GM19328 (cell line): ENCODE measurements at regions not wholly inside any gene's neighbourhood (a gene's known extent, or its start where the extent isn't known, plus 50 kb on each side); places are given as distances from the start of the nearest gene placed in this dataset.
"Not testable (repeated sequence)": the region's sequence is repeated elsewhere in the genome, so short reads cannot be mapped to it uniquely, and the experiment has no call there.

ENCODE experiments used
- ATAC-seq: cut with Tn5 transposase; IDR thresholded peaks from one replicate; pipeline ENCODE4 v1.9.1; 2021; ENCODE audit warnings: mild to moderate bottlenecking, moderate library complexity; ENCODE audit not compliant: unreplicated experiment

DNA sequence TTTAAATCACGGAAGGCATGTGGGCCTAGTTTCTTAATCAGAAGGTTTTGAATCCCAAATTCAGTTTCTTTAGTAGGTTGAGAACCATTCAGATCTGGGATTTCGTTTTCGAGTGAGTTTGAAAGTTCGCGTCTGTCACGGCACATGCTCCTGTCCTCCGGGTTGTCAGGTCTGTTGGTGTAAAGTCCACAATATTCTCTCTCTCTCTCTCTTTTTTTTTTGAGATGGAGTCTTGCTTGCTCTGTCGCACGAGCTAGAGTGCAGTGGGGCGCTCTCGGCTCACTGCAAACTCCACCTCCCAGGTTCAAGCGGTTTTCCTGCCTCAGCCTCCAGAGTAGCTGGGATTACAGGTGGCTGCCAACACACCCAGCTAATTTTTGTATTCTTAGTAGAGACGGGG, 4390.6 kb upstream of the TPTE start:
- not testable (repeated sequence) for ATAC-seq

DNA sequence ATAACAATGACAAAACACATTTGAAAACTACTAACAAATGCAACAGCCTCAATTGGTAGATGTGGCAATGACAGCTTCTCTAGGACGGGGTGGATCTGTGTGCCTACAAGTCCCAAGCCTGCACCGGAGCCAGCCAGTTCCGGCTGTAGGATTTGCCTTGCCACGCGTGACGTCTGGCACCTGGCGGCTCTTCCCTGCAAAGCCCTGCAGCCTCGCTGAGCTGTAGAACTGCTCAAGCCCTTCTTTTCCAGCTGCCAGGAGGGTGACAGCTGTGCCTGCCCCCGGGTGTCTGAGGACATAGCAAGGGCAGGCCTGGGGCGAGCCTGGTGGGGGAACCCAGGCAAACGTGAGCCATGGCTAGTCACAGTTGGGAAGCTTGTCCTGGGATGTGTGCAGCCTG, 4388.0 kb upstream of the TPTE start:
- ATAC-seq, result not testable (repeated sequence)

DNA sequence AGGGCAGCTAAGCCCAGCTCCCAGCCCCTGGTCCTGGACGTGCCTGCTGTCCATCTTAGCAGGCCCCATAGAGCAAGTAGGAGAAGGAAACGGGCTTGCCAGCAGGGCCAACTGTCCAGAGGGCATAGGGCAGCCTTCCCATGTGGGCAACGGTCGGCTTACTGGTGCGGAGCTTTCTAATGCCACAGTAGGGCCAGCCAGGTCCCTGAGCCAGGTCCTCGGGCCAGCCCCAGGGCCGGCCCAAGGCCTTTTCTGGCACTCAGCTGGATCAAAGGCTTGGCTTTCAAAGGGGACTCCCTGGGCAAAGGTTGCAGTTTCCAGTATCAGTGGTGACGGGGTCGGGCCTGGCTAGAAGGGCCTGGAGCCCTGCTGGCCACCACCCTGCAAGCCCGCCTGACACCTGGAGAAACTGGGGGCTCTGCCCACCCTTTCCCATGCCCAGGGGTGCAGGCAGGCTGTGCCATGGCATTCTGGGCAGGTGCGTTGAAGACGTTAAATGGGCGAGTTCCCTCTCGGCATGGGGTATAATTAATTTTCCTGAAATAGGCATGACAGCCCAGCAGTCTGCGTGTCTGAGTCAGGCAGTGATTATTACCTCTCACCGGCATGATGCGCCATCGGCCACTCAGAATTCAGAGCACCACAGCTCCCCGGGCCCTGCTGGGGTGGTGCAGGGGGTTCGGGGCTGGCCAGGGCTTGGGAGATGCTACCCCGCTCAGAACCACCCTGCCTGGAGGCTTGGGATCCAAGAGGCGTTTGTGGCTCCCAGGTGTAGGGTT, 4387.3 kb upstream of the TPTE start:
- not testable (repeated sequence) for ATAC-seq

DNA sequence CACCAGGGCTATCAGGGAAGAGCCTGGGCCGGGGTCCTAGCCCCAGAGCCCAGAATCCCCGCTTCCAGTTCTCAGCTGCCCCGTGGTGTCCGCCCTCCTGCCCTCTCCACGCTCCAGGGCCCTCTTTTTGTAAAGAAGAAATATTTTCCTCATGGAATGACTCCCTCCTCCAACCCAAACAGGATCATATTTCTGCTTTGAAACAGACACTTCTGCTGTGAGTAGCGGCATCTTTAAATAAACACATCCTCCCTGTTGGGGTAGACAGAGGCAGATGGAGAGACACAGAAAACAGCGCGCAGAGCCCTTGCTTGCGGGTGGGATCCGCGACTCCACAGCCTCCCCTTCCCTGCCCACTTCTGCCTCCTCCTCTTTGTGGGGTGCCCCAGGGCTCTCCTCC, 4384.7 kb upstream of the TPTE start:
- ATAC-seq, result not testable (repeated sequence)

DNA sequence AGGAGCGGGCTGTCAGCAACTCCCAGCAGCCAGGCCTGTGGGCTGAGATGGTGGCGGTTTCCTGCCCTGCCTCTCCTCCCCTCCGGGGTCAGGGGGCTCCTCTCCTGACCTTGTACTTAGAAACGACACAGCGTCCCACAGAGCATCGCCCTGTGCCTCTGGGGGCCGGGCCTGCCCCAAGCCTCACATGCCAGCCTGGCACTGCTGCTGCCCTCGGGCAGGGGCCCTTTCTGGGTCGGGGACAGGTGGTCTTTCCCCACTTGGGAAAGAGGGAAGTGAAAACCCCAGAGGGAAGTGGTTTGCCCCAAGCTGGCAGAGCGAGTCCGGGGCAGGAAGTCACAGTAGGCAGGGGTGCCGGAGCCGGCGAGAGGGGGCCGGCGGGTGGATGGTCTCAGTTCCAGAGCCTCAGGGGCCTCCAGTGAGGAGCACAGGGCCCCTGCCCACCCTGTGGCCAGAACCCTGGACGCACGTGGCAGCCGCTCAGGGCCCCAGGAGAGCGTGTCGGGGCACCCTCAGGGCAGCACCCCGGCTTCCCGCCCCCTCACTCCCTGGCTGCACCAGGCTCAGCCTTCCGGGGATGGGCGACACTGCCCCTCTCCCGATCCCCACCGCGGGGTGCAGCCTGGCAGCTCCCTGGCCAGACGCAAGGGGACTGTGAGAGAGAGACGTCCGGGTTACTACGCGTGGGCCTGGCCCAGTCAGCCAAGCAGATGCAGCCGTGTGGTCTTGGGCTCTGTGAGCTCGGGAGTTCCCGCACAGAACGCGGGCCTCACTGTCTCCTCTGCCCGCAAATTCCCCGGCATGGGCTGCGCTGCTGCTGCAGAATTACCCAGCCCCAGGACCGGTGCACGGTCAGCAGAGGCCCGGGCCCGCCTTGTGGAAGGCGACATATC, 4382.9 kb upstream of the TPTE start:
- ATAC-seq, result not testable (repeated sequence)

DNA sequence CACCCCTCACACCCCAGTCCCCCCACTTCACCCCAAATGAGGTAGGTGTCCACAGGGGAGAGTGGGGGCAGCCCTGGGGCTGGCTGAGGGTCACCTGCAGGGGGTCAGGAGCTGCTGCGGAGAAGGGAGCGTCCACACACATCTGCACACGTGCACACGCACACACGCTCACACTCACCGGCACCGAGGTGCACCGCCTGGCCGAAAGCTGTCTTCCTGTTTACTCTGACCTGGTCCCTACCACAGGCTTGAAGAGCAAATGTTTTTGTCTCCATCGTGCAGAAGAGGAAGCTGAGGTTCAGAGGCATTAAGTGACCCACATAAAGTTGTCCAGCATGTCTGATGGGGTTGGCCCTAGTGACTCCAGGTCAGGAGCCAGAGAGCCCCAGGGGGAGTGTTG, 4382.1 kb upstream of the TPTE start:
- ATAC-seq, result not testable (repeated sequence)

DNA sequence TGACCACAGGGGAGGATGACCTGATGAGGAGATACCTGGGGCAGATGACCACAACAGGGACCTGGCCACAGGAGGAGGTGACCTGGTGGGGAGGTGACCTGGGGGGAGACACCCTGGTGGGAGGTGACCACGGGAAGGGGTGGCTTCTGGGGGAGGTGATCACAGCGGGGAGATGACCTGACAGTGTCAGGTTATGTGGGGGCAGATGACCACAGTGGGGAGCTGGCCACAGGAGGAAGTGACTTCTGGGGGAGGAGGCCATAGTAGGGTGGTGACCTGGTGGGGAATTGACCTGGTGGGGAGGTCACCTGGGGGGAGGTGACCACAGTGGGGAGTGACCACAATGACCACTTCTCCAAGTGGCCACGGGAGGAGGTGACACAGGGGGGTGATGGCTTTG, 4381.5 kb upstream of the TPTE start:
- ATAC-seq, result not testable (repeated sequence)

DNA sequence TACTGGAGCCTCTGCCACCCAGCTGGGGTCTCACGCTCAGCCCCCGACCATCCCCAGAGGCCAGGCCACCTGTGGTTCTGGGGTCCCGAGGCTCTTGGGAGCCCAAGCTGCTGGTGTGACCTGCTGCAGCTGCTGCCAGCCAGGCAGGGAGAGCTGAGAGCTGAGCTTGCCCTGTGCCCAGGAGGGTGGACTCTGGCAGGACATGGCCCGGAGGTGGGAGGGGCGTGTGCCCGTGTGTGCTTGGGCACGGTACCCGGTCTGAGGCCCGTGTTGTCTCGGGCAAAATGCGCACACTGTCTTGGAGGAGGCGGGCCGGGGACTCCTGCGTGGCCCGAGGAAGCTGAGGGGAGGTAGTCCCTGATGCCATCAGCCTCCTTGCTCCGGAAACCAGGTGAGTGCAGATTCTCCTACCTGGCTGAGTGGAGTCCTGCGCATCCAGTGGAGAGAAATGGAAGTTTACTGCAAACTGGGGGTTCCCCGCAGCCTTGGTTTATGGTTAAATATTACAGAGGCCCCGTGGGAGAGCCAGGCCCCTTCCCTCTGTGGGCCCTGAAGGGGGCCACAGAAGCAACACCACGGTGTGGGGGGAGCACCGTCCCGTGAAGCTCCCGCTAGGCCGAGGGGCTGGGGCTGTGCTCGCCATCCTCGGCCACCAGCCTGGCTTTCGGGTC, 4380.8 kb upstream of the TPTE start:
- not testable (repeated sequence) for ATAC-seq

DNA sequence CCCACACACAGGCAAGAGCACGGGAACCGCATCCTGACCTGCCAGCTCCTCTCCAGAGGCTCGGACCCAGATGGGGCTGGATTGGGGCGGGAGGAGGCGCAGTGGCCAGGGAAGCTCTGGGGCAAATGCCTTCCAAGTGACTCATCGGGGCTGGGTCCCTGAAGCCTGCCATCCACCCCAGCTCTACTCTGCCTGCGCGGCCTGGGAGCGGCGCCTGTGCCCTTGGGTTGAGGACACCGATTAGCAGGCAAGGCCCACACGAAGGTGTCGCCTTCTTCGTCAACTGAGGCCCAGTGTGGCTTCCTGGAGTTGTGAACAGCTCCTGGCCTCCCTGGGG, 4380.3 kb upstream of the TPTE start:
- not testable (repeated sequence) for ATAC-seq

DNA sequence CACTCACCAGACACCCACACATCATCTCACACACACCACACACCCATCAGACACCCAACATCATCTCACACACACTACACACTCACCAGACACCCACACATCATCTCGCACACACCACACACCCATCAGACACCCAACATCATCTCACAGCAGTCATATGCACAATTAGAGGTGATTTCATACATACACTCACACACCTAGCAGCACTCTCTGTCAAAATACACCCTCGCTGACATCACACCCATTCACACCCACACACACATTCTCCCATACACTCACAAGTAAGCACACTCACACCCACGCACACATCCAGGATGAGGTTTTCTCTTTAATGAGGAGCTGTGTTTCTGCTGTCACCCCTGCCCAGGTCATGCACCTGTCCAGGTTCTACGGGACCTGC, 4368.2 kb upstream of the TPTE start:
- ATAC-seq, result not testable (repeated sequence)

DNA sequence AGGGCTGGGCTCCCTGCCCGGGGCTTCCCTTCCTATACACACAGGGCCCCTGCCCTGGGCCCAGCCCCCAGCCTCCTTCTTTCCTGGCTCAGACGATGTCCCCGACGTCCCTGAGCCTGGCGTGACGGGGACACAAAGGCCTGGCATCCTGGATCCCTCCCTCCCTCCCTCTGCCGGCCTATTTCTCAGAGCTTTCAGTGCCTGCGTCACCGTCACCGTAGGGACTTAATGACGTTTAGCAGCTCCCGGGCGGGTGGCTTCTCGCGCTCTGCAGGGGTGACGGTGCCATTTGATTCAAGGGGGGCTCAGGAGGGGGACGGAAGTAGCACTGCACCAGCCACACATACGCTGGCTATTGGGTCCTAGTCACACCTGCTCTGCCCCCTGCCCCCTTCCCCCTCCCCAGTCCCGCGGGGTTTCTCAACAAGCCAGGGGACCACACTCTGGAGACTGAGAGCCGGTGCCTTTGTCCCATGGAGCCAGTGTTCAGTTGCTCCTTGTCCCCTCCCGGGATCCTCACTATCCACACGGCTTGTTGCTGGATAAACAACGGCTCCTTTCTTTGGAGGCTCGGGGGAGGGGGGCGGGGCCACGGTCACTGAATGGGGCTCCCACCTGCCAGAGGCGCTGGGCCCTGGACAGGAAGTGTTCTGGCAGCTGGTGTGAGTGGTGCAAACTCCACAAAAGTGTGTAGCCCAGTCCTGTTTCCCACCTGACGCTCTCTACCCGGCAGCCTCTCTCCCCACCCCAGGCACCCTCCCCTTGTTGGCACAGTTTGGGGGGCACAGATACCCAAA, 4366.7 kb upstream of the TPTE start:
- not testable (repeated sequence) for ATAC-seq

DNA sequence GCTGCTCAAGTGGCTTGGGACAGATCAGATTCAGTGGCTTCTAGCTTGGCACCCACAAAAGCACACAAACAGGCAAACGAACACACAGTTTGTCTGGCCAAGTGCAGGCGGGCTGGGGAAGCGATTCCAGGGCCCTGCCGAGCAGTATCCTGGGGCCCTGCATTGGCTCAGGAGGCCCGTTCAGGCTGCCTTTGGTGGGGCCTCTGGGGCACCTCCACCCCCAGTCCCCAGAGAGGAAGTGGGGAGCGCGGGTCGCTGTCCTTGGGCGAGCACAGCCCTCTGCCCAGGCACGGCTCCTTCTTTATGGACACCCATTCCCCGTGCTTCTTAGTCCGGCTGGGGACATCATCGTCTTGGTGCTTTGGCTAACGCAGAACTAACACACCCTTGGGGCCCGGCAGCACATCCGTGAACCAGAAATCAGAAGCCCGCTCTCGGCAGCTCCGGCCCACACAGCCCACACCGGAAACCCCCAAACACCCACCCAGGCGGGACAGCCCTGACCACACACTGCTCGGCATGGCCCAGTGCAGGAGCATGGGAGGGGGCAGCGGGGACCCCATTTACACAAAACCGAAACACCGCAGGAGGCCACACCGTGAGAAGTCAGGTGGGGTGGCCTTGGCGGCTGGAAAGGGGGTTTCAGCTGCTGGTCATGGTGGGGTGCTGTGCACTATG, 4364.5 kb upstream of the TPTE start:
- ATAC-seq, result not testable (repeated sequence)

DNA sequence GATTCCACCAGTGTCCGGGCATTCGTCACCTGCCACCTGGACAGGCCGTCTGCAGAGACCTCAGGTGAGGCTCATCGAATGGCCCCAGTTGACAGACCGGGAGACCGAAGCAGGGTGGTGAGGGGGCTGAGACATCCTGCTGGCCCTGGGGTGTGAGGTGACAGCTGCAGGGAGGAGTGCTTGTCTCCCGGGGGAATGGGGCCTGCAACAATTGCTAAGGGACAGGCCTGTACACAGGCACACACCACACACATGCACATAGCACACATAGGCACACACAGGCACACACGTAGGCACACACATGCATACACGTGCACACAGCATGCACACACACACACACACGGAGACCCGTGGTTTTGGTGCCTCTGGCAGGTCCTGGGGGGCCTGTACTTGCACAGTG, 4363.9 kb upstream of the TPTE start:
- ATAC-seq, result not testable (repeated sequence)

DNA sequence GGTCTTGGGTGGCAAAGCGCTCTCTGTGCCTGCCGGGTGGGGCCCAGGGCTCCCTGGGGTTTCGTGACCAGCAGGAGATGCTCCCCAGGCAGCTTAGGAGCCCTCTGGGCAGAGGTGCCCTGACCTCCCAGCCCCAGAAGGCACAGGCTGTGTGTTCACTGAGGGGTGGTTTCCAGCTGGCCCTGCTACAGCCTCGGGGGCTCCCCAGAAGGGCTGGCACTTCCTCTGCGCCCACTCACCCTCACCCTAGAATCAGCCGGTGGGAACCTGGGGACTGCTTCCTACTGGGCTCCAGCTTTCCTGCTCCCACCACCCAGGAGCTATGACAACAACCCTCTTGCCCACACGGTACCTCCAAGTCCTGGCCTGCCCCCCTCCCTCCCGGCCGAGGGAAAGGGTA, 4363.2 kb upstream of the TPTE start:
- not testable (repeated sequence) for ATAC-seq
